Astrocyte of the spinal cord (primary cell): ENCODE measurements at regions not wholly inside any gene's neighbourhood (a gene's known extent, or its start where the extent isn't known, plus 50 kb on each side); places are given as distances from the start of the nearest gene placed in this dataset.
A peak's percentile ranks its signal among the peaks of the same experiment; 100 is the strongest.
"Not testable (repeated sequence)": the region's sequence is repeated elsewhere in the genome, so short reads cannot be mapped to it uniquely, and the experiment has no call there.

Experiments used
- DNase-seq: peaks from one replicate; pipeline ENCODE4 v3.0.0; 2011; ENCODE audit warnings: low read depth, low spot score
- H3K4me3 ChIP-seq: 2 replicates; pipeline ENCODE4 v1.5.1; 2011; ENCODE audit warnings: low read depth, mild to moderate bottlenecking, low read length, moderate library complexity
- in situ Hi-C: cut with HindIII; loops from 2 replicates; pipeline ENCODE4 v1.10.0; 2017; ENCODE audit warnings: low sequenced_read_pairs
- TF ChIP-seq, protein P1 (sequence below): IDR thresholded peaks from 2 replicates; pipeline ENCODE4 v1.5.1; 2012; ENCODE audit warnings: low read depth, mild to moderate bottlenecking, low read length, inconsistent platforms

DNA sequence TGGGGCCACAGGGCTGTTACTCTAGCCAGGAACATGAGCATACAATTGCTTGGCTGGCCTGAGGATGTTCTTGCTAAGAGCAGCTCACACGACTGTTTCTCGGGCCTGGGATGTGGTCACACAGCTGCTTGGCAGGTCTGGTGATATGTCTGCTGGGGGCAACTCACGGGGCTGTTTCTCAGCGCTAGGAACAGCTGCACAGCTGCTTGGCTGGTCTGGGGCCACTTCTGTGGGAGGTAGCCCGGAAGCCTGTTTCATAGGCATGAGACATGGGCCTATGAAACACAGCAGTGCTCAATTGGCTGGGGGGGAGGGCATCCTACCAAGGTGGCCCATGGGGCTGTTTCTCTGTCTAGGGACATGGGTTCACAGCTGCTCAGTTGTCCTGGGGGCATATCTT is 73.4 kb upstream of the DDHD1 start:
- in situ Hi-C loops: no loop called here
- TF ChIP-seq, protein P1, sequence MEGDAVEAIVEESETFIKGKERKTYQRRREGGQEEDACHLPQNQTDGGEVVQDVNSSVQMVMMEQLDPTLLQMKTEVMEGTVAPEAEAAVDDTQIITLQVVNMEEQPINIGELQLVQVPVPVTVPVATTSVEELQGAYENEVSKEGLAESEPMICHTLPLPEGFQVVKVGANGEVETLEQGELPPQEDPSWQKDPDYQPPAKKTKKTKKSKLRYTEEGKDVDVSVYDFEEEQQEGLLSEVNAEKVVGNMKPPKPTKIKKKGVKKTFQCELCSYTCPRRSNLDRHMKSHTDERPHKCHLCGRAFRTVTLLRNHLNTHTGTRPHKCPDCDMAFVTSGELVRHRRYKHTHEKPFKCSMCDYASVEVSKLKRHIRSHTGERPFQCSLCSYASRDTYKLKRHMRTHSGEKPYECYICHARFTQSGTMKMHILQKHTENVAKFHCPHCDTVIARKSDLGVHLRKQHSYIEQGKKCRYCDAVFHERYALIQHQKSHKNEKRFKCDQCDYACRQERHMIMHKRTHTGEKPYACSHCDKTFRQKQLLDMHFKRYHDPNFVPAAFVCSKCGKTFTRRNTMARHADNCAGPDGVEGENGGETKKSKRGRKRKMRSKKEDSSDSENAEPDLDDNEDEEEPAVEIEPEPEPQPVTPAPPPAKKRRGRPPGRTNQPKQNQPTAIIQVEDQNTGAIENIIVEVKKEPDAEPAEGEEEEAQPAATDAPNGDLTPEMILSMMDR: no peak

DNA sequence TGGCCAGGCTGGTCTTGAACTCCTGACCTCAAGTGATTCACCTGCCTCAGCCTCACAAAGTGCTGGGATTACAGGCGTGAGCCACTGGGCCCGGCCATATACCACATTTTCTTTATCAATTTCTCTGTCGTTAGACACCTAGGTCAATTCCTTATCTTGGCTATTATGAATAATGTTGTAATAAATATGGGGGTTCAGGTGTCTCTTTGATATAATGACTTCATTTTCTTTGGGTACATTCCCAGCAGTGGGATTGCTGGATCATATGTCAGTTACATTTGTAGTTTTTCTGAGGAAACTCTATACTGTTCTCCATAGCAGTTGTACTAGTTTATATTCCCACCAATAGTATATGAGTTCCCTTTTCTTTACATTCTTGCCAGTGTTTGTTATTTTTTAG is 67.8 kb upstream of the DDHD1 start:
- no peak overlapping the region for H3K4me3 ChIP-seq
- no peak for DNase-seq
- in situ Hi-C loops: no loop called here
- TF ChIP-seq, protein P1: no peak

More for the DNA sequence above, 73.4 kb upstream of the DDHD1 start:
- no peak overlapping the region for H3K4me3 ChIP-seq
- no peak for DNase-seq

DNA sequence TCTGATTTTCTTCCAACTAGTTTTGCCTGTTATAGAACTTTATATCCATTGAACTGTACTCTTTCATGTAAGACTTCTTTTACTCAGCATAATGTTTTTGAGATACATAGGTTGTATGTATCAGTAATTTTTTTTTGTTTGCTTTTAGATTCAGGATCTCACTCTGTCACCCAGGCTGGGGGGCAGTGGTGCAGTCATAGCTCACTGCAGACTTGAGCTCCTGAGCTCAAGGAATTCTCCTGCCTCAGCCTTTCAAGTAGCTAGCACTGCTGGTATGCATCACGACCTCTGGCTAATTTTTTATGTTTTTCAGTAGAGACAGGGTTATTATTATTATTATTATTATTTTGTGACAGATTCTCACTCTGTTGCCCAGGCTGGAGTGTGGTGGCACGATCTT is 65.0 kb upstream of the DDHD1 start:
- no peak for DNase-seq
- TF ChIP-seq, protein P1: no peak
- peak overlapping the region; percentile 46 for H3K4me3 ChIP-seq
- in situ Hi-C loops: no loop called here

DNA sequence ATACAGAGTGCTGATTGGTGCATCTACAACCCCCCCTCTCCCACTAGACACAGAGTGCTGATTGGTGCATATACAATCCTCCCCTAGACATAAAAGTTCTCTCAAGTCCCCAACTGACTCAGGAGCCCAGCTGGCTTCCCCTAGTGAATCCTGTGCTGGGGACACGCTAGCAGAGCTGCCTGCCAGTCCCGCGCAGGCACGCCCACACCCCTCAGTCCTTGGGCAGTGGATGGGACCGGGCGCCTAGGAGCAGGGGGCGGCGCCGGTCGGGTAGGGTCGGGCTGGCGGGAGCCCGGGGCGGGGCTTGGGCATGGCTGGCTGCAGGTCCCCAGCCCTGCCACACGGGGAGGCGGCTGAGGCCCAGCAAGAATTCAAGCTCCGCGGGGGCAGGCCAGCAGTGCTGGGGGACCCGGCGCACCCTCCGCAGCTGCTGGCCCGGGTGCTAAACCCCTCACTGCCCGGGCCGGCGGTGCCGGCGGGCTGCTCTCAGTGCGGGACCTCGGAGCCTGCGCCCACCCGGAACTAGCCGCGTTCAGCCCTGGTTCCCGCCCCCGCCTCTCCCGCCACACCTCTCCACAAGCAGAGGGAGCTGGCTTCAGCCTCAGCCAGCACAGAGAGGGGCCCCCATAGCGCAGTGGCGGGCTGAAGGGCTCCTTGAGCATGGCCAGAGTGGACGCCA is 64.3 kb upstream of the DDHD1 start:
- in situ Hi-C loops: no loop called here

DNA sequence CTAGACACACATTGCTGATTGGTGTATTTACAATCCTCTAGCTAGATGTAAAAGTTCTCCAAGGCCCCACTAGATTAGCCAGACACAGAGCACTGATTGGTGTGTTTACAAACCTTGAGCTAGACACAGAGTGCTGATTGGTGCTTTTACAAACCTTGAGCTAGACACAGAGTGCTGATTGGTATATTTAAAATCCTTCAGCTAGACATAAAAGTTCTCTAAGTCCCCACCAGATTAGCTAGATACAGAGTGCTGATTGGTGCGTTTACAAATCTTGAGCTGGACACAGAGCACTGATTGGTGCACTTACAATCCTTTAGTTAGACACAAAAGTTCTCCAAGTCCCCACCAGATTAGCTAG is 63.8 kb upstream of the DDHD1 start:
- DNase-seq, in situ Hi-C loops: not testable (repeated sequence)
- peak overlapping the region; percentile 46 for H3K4me3 ChIP-seq

More for the DNA sequence above, 64.3 kb upstream of the DDHD1 start:
- TF ChIP-seq, protein P1: peak; percentile 38
- peak; percentile 52 for DNase-seq
- peak overlapping the region; percentile 46 for H3K4me3 ChIP-seq

DNA sequence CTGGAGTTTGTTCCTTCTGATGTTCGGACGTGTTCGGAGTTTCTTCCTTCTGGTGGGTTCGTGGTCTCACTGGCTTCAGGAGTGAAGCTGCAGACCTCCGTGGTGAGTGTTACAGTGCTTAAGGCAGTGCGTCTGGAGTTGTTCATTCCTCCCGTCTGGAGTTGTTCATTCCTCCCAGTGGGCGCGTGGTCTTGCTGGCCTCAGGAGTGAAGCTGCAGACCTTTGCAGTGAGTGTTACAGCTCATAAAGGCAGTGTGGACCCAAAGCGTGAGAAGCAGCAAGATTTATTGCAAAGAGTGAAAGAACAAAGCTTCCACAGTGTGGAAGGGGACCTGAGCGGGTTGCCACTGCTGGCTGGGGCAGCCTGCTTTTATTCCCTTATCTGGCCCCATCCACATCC is 63.4 kb upstream of the DDHD1 start:
- H3K4me3 ChIP-seq, in situ Hi-C loops, DNase-seq: not testable (repeated sequence)

DNA sequence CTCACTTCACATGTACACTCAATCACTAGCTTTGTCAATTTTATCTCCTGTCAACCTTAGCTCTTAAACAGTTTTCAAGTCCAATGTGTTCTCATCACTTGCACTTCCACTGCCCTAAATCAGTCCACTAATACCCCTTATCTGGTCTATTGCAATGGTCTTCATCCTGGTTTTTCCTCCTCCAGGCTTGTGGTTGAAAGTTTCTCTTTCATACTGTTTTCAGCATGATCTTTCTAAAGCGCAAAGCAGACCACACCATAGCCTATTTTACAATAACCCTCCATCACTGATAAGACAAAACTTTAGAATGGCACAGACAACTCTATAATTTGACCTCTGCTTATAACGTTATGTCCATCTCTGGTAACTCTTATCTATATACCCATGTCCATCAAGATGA is 62.0 kb upstream of the DDHD1 start:
- H3K4me3 ChIP-seq: no peak overlapping the region
- in situ Hi-C loops: no loop called here
- DNase-seq: no peak
- TF ChIP-seq, protein P1: no peak

DNA sequence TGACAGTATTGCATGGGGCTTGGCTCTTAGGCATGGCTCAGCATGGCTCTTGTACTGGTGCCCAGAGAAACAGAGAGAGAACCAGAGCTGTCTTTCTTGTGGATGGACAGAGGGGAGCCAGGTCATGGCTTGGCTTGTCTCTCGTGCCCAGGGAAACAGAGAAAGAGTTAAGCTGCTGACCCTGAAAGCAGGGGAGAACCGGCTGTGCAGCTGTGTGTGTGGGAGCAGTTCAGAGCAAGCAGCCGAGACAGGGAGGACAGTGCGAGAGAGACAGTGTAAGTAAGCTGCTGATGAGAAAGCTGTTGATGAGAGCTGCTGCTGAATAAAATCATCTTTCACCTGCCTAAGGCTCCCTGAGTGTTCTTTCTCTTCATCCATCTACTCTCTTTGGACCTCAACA is 61.3 kb upstream of the DDHD1 start:
- no peak for DNase-seq
- in situ Hi-C loops: no loop called here
- H3K4me3 ChIP-seq: no peak overlapping the region
- TF ChIP-seq, protein P1: no peak
